8988T (cell line): ENCODE measurements at regions not wholly inside any gene's neighbourhood (a gene's known extent, or its start where the extent isn't known, plus 50 kb on each side); places are given as distances from the start of the nearest gene placed in this dataset.

Experiments used
- DNase-seq: peaks from one replicate; pipeline ENCODE4 v3.0.0; 2011

GRCh38 chr12:63318313-63318712 is 167.3 kb upstream of the AVPR1A start:
- DNase-seq = no peak

- no peak for DNase-seq
Measured at GRCh38 chr12:63317880-63318279, 166.9 kb upstream of the AVPR1A start.

- no peak for DNase-seq
Measured at GRCh38 chr12:63317286-63317846, 166.4 kb upstream of the AVPR1A start.

GRCh38 chr12:63313139-63313538 is 162.1 kb upstream of the AVPR1A start:
- no peak for DNase-seq

GRCh38 chr12:63308671-63309070 is 157.7 kb upstream of the AVPR1A start:
- no peak for DNase-seq

- DNase-seq = no peak
Measured at GRCh38 chr12:63307849-63308248, 156.8 kb upstream of the AVPR1A start.

GRCh38 chr12:63305901-63306875 is 155.2 kb upstream of the AVPR1A start:
- DNase-seq = no peak

- no peak for DNase-seq
Measured at GRCh38 chr12:63304887-63305316, 153.9 kb upstream of the AVPR1A start.

GRCh38 chr12:63302941-63303536 is 152.0 kb upstream of the AVPR1A start:
- DNase-seq = no peak

GRCh38 chr12:63302269-63302940 is 151.4 kb upstream of the AVPR1A start:
- DNase-seq = no peak

GRCh38 chr12:63301311-63301710 is 150.3 kb upstream of the AVPR1A start:
- DNase-seq = no peak

- no peak for DNase-seq
Measured at GRCh38 chr12:63298386-63298930, 147.5 kb upstream of the AVPR1A start.

- DNase-seq = no peak
Measured at GRCh38 chr12:63294327-63294632, 143.3 kb upstream of the AVPR1A start.

- no peak for DNase-seq
Measured at GRCh38 chr12:63292471-63293221, 141.6 kb upstream of the AVPR1A start.

- DNase-seq = no peak
Measured at GRCh38 chr12:63276537-63277365, 125.8 kb upstream of the AVPR1A start.

GRCh38 chr12:63266988-63267387 is 116.0 kb upstream of the AVPR1A start:
- DNase-seq = no peak

GRCh38 chr12:63264629-63265028 is 113.6 kb upstream of the AVPR1A start:
- no peak for DNase-seq

GRCh38 chr12:63250486-63250885 is 99.5 kb upstream of the AVPR1A start:
- no peak for DNase-seq

GRCh38 chr12:63238892-63239291 is 87.9 kb upstream of the AVPR1A start:
- no peak for DNase-seq

- no peak for DNase-seq
Measured at GRCh38 chr12:63232896-63233295, 81.9 kb upstream of the AVPR1A start.

- no peak for DNase-seq
Measured at GRCh38 chr12:63228853-63229252, 77.9 kb upstream of the AVPR1A start.
